SK-N-SH treated with all-trans-retinoic acid at 6 μM for 48 hours (cell line): ENCODE measurements at regions not wholly inside any gene's neighbourhood (a gene's known extent, or its start where the extent isn't known, plus 50 kb on each side); places are given as distances from the start of the nearest gene placed in this dataset.

ENCODE experiments used
- ARNTL ChIP-seq: fragments of 450-650 bp; formaldehyde crosslinking; IDR thresholded peaks from 2 replicates; pipeline ENCODE4 v1.5.0; 2020; ENCODE audit warnings: low read depth, mild to moderate bottlenecking, moderate library complexity, borderline replicate concordance
- GLIS3 ChIP-seq: fragments of 250-450 bp; sonication (Bioruptor Pico); IDR thresholded peaks from 2 replicates; pipeline ENCODE4 v1.5.0; 2020; ENCODE audit warnings: mild to moderate bottlenecking, moderate library complexity
- OSR1 ChIP-seq: fragments of 250-450 bp; sonication (Bioruptor Pico); IDR thresholded peaks from 2 replicates; pipeline ENCODE4 v1.8.0; 2022; ENCODE audit warnings: moderate library complexity, mild to moderate bottlenecking, inconsistent platforms
- TOX ChIP-seq: fragments of 250-450 bp; sonication (Bioruptor Pico); IDR thresholded peaks from 2 replicates; pipeline ENCODE4 v1.8.0; 2021; ENCODE audit warnings: mild to moderate bottlenecking, moderate library complexity, borderline replicate concordance
- ZC3H10 ChIP-seq: fragments of 250-450 bp; sonication (Bioruptor Pico); IDR thresholded peaks from 2 replicates; pipeline ENCODE4 v1.5.1; 2021; ENCODE audit warnings: mild to moderate bottlenecking, moderate library complexity
- ZFP30 ChIP-seq: fragments of 450-650 bp; formaldehyde crosslinking; IDR thresholded peaks from 2 replicates; pipeline ENCODE4 v1.5.0; 2022; ENCODE audit warnings: mild to moderate bottlenecking, moderate library complexity
- ZNF8 ChIP-seq: fragments of 450-650 bp; formaldehyde crosslinking; IDR thresholded peaks from 2 replicates; pipeline ENCODE4 v1.5.0; 2020; ENCODE audit warnings: mild to moderate bottlenecking, moderate library complexity

GRCh38 chr12:25397001-25397400 lies 146.3 kb upstream of the KRAS start:
- TF ChIP-seq ZFP30 (CRISPR knock-in tag) (no peak), OSR1 (CRISPR knock-in tag) (no peak), ARNTL (CRISPR knock-in tag) (no peak), ZNF8 (CRISPR knock-in tag) (no peak), TOX (no peak), GLIS3 (CRISPR knock-in tag) (no peak), ZC3H10 (no peak)
